Neural cell (in vitro differentiated cells): ENCODE measurements at regions not wholly inside any gene's neighbourhood (a gene's known extent, or its start where the extent isn't known, plus 50 kb on each side); places are given as distances from the start of the nearest gene placed in this dataset.

Experiments
- H2AFZ ChIP-seq: fragments of 200-600, 300-800 bp; sonication (generic), shearing (Covaris generic); 2 replicates; pipeline ENCODE4 v1.6.0; 2014; ENCODE audit warnings: low read depth, mild to moderate bottlenecking, antibody characterized with exemption, low read length, moderate library complexity
- H3F3A ChIP-seq: fragments of 200-600 bp; shearing (Covaris generic); 2 replicates; pipeline ENCODE4 v1.6.1; 2016; ENCODE audit warnings: mild to moderate bottlenecking, moderate library complexity, mixed read lengths, antibody characterized with exemption, low read length; ENCODE audit not compliant: insufficient read depth, poor library complexity, severe bottlenecking
- H3K27ac ChIP-seq: fragments of 200-600, 300-800 bp; sonication (generic), shearing (Covaris generic); 2 replicates; pipeline ENCODE4 v1.5.1; 2014; ENCODE audit warnings: mild to moderate bottlenecking, low read length, moderate library complexity
- H3K27me3 ChIP-seq: fragments of 300-800, 200-600 bp; sonication (generic), shearing (Covaris generic); 2 replicates; pipeline ENCODE4 v1.6.0; 2014; ENCODE audit warnings: mild to moderate bottlenecking, low read depth, low read length, moderate library complexity; ENCODE audit not compliant: insufficient read depth
- H3K36me3 ChIP-seq: fragments of 300-800, 200-600 bp; sonication (generic), shearing (Covaris generic); 2 replicates; pipeline ENCODE4 v1.5.1; 2014; ENCODE audit warnings: mild to moderate bottlenecking, antibody characterized with exemption, low read length, moderate library complexity; ENCODE audit not compliant: insufficient read depth
- H3K4me2 ChIP-seq: fragments of 300-800, 200-600 bp; sonication (generic), shearing (Covaris generic); 2 replicates; pipeline ENCODE4 v1.6.0; 2014; ENCODE audit warnings: mild to moderate bottlenecking, low read length
- H3K4me3 ChIP-seq: fragments of 300-800, 200-600 bp; sonication (generic), shearing (Covaris generic); 2 replicates; pipeline ENCODE4 v1.5.1; 2014; ENCODE audit warnings: mild to moderate bottlenecking, low read length, moderate library complexity
- H3K79me2 ChIP-seq: fragments of 200-600 bp; shearing (Covaris generic); replicated peaks from 2 replicates; pipeline ENCODE4 v1.6.0; 2014; ENCODE audit warnings: mild to moderate bottlenecking, low read length, moderate library complexity; ENCODE audit not compliant: insufficient read depth
- H3K9ac ChIP-seq: fragments of 300-800, 200-600 bp; sonication (generic), shearing (Covaris generic); 2 replicates; pipeline ENCODE4 v1.6.1; 2016; ENCODE audit warnings: mild to moderate bottlenecking, low read length, mixed read lengths
- H3K9me2 ChIP-seq: fragments of 200-600 bp; shearing (Covaris generic); 2 replicates; pipeline ENCODE4 v1.6.1; 2016; ENCODE audit warnings: mild to moderate bottlenecking, low read length, mixed read lengths; ENCODE audit not compliant: insufficient read depth
- H3K9me3 ChIP-seq: fragments of 200-600, 300-800 bp; sonication (generic), shearing (Covaris generic); 2 replicates; pipeline ENCODE4 v1.6.1; 2016; ENCODE audit warnings: mild to moderate bottlenecking, mixed run types, low read length, moderate library complexity, mixed read lengths
- H4K20me1 ChIP-seq: fragments of 200-600 bp; shearing (Covaris generic); 2 replicates; pipeline ENCODE4 v1.6.1; 2016; ENCODE audit warnings: mild to moderate bottlenecking, mixed run types; ENCODE audit not compliant: insufficient read depth
- CTCF ChIP-seq: fragments of 450-650 bp; IDR thresholded peaks from 2 replicates; pipeline ENCODE4 v1.5.1; 2014; ENCODE audit warnings: antibody characterized with exemption, mild to moderate bottlenecking, moderate library complexity; ENCODE audit not compliant: poor library complexity, severe bottlenecking
- EP300 ChIP-seq: fragments of 450-650 bp; conservative IDR thresholded peaks from 2 replicates; pipeline ENCODE4 v1.6.1; 2014; ENCODE audit warnings: antibody characterized with exemption, mild to moderate bottlenecking, moderate library complexity; ENCODE audit not compliant: poor library complexity, severe bottlenecking
- EZH2 ChIP-seq: fragments of 200-600, 300-800 bp; shearing (Covaris generic), sonication (generic); IDR thresholded peaks from 2 replicates; pipeline ENCODE4 v1.6.1; 2014; ENCODE audit warnings: antibody characterized with exemption, low read length, borderline replicate concordance, mild to moderate bottlenecking; ENCODE audit not compliant: insufficient read depth, poor library complexity, severe bottlenecking
- MXI1 ChIP-seq: fragments of 450-650 bp; conservative IDR thresholded peaks from 2 replicates; pipeline ENCODE4 v1.6.1; 2014; ENCODE audit warnings: antibody characterized with exemption, mild to moderate bottlenecking; ENCODE audit not compliant: poor library complexity, severe bottlenecking
- POLR2AphosphoS5 ChIP-seq: IDR thresholded peaks from 2 replicates; pipeline ENCODE4 v1.6.1; 2012
- RAD21 ChIP-seq: fragments of 450-650 bp; conservative IDR thresholded peaks from 2 replicates; pipeline ENCODE4 v1.6.1; 2014; ENCODE audit warnings: antibody characterized with exemption, mild to moderate bottlenecking, moderate library complexity
- REST ChIP-seq: IDR thresholded peaks from 2 replicates; pipeline ENCODE4 v1.6.1; 2012; ENCODE audit warnings: borderline replicate concordance
- SMC3 ChIP-seq: fragments of 450-650 bp; conservative IDR thresholded peaks from 2 replicates; pipeline ENCODE4 v1.6.1; 2014; ENCODE audit warnings: antibody characterized with exemption, mild to moderate bottlenecking, moderate library complexity; ENCODE audit not compliant: poor library complexity
- TAF1 ChIP-seq: IDR thresholded peaks from 2 replicates; pipeline ENCODE4 v1.6.1; 2012; ENCODE audit warnings: low read depth

DNA sequence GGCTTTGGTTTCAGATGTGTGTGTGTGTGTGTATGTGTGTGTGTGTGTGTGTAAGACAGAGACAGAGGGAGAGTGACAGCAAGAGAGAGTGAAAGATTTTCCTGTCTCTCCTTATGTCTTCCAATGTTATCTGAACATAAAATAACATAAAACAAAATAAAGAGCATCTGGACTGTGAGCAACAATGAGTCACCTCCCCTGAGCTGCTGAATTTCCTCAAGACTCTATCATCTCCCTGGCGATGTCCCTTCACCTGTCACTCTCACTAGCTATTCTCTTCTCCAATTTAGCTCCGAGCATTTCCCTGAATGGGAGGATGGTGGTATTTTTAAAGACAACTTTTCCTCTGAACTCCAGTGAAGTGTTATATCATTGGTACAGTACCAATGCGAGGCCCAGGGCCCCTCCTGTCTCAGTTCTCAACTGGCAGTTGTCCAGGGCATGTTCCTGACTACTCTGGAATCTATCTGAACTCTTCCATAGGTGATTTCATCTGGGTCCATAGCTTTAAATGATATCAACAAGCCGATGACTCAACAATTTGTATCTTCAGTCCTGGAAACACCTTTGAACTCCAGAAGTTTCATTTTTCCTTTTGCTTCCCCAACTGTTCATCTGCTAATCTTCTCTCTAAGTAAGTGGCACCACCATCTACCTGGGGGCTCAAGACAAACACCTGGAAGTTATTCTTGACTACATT lies 195.0 kb upstream of the CLNK start:
- H4K20me1 ChIP-seq = no peaks in the 10 kb centered on the region
- no peak overlapping the region for H3K27ac ChIP-seq
- no peak overlapping the region for H2AFZ ChIP-seq
- no peaks in the 10 kb centered on the region for H3K36me3 ChIP-seq
- no peaks in the 10 kb centered on the region for H3K27me3 ChIP-seq
- H3K9me2 ChIP-seq = no peaks in the 10 kb centered on the region
- no peak overlapping the region for H3K4me2 ChIP-seq
- TF ChIP-seq SMC3 (no peak), RAD21 (no peak), REST (no peak), CTCF (no peak), EZH2 (no peak), EP300 (no peak), MXI1 (no peak), TAF1 (no peak), POLR2AphosphoS5 (no peak)
- H3K9me3 ChIP-seq = no peaks in the 10 kb centered on the region
- no peak overlapping the region for H3K4me3 ChIP-seq
- no peak overlapping the region for H3K9ac ChIP-seq
- H3K79me2 ChIP-seq = no peaks in the 10 kb centered on the region
- H3F3A ChIP-seq = no peaks in the 10 kb centered on the region

DNA sequence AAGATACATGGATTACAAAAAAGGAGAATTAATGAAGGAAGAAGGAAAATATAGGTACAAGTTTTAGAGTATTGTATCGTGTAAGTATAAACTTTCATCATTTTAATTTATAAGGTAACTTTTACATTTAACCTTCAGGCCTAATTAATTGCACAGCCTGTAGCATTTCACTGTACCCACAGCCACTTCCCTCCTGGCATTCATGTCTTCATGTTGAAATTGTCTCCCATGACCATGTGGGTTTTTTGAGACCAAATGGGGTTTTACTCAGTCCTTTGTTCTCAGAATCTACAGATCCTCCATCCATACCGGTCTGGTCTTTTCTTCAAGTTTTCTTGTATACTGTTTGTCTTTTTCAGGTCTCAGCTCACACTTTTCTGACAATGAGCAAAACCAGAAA lies 194.3 kb upstream of the CLNK start:
- no peak overlapping the region for H3K27ac ChIP-seq
- TF ChIP-seq TAF1 = no peak
- TF ChIP-seq REST = no peak
- no peak for TF ChIP-seq SMC3
- TF ChIP-seq POLR2AphosphoS5 = no peak
- TF ChIP-seq CTCF = no peak
- TF ChIP-seq EZH2 = no peak
- no peaks in the 10 kb centered on the region for H4K20me1 ChIP-seq
- H3K9ac ChIP-seq = no peak overlapping the region
- no peaks in the 10 kb centered on the region for H3K9me3 ChIP-seq
- no peak overlapping the region for H3K4me3 ChIP-seq
- no peaks in the 10 kb centered on the region for H3K36me3 ChIP-seq
- no peak overlapping the region for H2AFZ ChIP-seq
- no peak overlapping the region for H3K4me2 ChIP-seq
- H3K27me3 ChIP-seq = no peaks in the 10 kb centered on the region
- no peaks in the 10 kb centered on the region for H3K9me2 ChIP-seq
- H3F3A ChIP-seq = no peaks in the 10 kb centered on the region
- no peaks in the 10 kb centered on the region for H3K79me2 ChIP-seq
